Coronary artery (tissue), 2 donors: ENCODE measurements at regions not wholly inside any gene's neighbourhood (a gene's known extent, or its start where the extent isn't known, plus 50 kb on each side); places are given as distances from the start of the nearest gene placed in this dataset.

Experiments used
- DNase-seq: peaks from one replicate; pipeline ENCODE4 v3.0.0-alpha.2; 2017; ENCODE audit warnings: low spot score
- H3K27ac ChIP-seq, 2 donors: fragments of 200-600 bp; sonication (generic); one replicate each; pipeline ENCODE4 v1.5.1; 2016 to 2019
- H3K4me3 ChIP-seq: fragments of 200-600 bp; sonication (generic); 2 replicates; pipeline ENCODE4 v1.5.1; 2016; ENCODE audit warnings: mild to moderate bottlenecking, moderate library complexity
- TF ChIP-seq, protein P1 (sequence below): fragments of 200-600 bp; sonication (generic); IDR thresholded peaks from one replicate; pipeline ENCODE4 v1.5.1; 2019; ENCODE audit warnings: antibody characterized with exemption

- TF ChIP-seq, protein P1, sequence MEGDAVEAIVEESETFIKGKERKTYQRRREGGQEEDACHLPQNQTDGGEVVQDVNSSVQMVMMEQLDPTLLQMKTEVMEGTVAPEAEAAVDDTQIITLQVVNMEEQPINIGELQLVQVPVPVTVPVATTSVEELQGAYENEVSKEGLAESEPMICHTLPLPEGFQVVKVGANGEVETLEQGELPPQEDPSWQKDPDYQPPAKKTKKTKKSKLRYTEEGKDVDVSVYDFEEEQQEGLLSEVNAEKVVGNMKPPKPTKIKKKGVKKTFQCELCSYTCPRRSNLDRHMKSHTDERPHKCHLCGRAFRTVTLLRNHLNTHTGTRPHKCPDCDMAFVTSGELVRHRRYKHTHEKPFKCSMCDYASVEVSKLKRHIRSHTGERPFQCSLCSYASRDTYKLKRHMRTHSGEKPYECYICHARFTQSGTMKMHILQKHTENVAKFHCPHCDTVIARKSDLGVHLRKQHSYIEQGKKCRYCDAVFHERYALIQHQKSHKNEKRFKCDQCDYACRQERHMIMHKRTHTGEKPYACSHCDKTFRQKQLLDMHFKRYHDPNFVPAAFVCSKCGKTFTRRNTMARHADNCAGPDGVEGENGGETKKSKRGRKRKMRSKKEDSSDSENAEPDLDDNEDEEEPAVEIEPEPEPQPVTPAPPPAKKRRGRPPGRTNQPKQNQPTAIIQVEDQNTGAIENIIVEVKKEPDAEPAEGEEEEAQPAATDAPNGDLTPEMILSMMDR = no peak
- Histone ChIP-seq H3K4me3 (no peak overlapping the region), H3K27ac (no peak overlapping the region)
- no peak for DNase-seq
These were observed 279.2 kb upstream of the RPL38 start for GRCh38 chr17:73924114-73924908.

GRCh38 chr17:73924909-73925186 is 278.6 kb upstream of the RPL38 start:
- H3K27ac ChIP-seq = no peak overlapping the region
- TF ChIP-seq, protein P1 = no peak
- no peak for DNase-seq
- H3K4me3 ChIP-seq = no peak overlapping the region

GRCh38 chr17:73929860-73930430 is 273.5 kb upstream of the RPL38 start:
- DNase-seq = no peak
- H3K27ac ChIP-seq = no peak overlapping the region
- no peak overlapping the region for H3K4me3 ChIP-seq
- TF ChIP-seq, protein P1 = no peak

DNA sequence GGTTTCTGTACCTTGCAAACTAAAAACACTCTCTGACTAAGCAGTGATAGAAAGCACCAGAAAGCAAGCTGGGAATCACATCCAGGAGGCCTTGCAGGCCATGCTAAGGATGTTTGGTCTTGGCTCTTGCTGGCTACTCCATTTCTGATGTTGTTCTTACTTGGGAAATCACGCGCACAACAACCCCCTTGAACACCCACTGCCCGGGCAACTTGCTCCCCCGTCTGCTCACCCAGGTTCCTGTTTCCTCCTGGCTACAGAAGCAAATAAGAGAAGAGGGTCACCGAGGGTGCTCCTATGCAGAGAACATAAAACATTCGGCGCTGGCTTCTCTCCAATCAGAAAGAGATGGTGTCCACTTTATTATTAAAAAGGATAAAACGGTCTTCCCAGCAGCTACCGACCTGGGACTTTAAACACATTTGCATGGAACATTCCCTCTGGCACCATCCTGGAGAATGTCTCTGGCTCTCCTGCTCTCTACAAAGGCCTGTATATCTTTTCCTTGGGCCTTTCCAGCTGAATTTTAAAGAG is 271.2 kb upstream of the RPL38 start:
- no peak overlapping the region for H3K27ac ChIP-seq
- no peak overlapping the region for H3K4me3 ChIP-seq
- no peak for DNase-seq
- TF ChIP-seq, protein P1 = no peak

DNA sequence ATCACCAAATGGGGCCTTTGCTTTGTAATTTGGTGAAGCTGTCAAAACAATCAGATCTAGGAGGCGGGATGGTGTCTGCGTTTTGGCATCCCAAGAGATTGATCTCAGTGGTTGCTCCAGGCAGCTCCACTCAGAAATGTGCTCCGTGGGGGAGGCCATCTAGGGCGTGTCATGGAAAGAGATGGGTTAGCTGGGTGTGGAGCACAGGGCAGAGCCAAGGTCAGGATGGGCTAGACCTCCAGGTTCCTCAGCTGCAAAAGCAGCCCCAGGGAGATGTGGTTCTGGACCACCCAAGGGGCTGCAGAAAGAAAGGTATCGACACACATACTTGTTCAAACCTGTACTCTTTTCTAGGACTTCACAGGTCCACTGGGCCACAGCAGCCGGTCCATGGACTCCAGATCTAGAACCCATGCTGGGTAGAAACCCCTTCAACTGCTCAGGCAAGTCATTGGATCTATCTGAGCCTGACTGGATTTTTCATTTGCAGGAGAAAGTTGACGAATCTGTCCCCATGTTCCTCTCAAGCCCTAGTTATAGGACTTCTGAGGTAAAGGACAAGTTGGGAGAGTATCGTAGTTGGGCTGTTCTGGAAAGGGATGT is 270.2 kb upstream of the RPL38 start:
- no peak overlapping the region for H3K27ac ChIP-seq
- no peak for DNase-seq
- TF ChIP-seq, protein P1 = no peak

GRCh38 chr17:73933871-73934270 is 269.6 kb upstream of the RPL38 start:
- no peak overlapping the region for H3K4me3 ChIP-seq
- DNase-seq = no peak
- no peak overlapping the region for H3K27ac ChIP-seq
- TF ChIP-seq, protein P1 = no peak

More for the DNA sequence above, 270.2 kb upstream of the RPL38 start:
- no peak overlapping the region for H3K4me3 ChIP-seq

- Histone ChIP-seq H3K27ac (no peak overlapping the region), H3K4me3 (no peak overlapping the region)
- TF ChIP-seq, protein P1 = no peak
- no peak for DNase-seq
These were observed 268.8 kb upstream of the RPL38 start for GRCh38 chr17:73934696-73935095.
